HL-60 (cell line): ENCODE measurements at regions not wholly inside any gene's neighbourhood (a gene's known extent, or its start where the extent isn't known, plus 50 kb on each side); places are given as distances from the start of the nearest gene placed in this dataset.

Experiments
- DNase-seq, 2 experiments: peaks; one replicate each; pipeline ENCODE4 v3.0.0-alpha.2; 2010 to 2020; ENCODE audit warnings: low read depth in 1 of 2, low spot score in 1 of 2
- H3K27ac ChIP-seq: fragments of 250-450 bp; sonication (Bioruptor Pico); replicated peaks from 2 replicates; pipeline ENCODE4 v1.5.1; 2020; ENCODE audit warnings: mild to moderate bottlenecking, moderate library complexity
- H3K27me3 ChIP-seq: fragments of 250-450 bp; sonication (Bioruptor Pico); 2 replicates; pipeline ENCODE4 v1.5.1; 2021; ENCODE audit warnings: mild to moderate bottlenecking, moderate library complexity; ENCODE audit not compliant: insufficient read depth, poor library complexity, severe bottlenecking
- H3K4me3 ChIP-seq: replicated peaks from 2 replicates; pipeline ENCODE4 v1.5.1; 2011; ENCODE audit warnings: mild to moderate bottlenecking, control low read depth, low read length; ENCODE audit not compliant: insufficient read depth
- GABPA ChIP-seq: IDR thresholded peaks from 2 replicates; pipeline ENCODE4 v1.6.1; 2012; ENCODE audit warnings: low read depth
- POLR2AphosphoS5 ChIP-seq: IDR thresholded peaks from 2 replicates; pipeline ENCODE4 v1.6.1; 2012; ENCODE audit warnings: low read depth
- SPI1 ChIP-seq: IDR thresholded peaks from 2 replicates; pipeline ENCODE4 v1.6.1; 2012; ENCODE audit warnings: low read depth, mild to moderate bottlenecking, borderline replicate concordance
- TF ChIP-seq, protein P1 (sequence below): IDR thresholded peaks from 2 replicates; pipeline ENCODE4 v1.6.1; 2012; ENCODE audit warnings: low read depth; ENCODE audit not compliant: insufficient replicate concordance
- TF ChIP-seq, protein P2 (sequence below): IDR thresholded peaks from one replicate; pipeline ENCODE4 v1.5.1; 2011; ENCODE audit warnings: low read length, control low read depth, inconsistent platforms; ENCODE audit not compliant: insufficient read depth

DNA sequence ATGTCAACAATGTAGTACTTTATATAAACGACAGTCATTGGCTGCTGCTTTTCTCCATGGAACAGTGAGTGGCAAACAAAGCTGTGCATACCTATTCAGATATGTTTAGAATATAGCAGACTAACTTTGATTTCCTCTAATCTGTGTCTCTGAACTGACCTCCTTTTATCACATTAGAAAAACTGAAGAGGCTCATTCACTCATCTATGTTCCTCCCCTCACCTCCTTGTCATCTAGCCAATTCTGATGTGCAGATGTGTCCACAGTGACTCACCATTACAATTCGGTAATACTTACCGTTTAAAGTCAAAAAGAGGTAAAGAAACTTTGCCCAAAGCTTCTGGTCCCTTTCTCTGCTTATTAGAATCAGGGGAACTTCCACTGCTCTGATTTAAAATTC, 51.5 kb upstream of the RPS13 start:
- no peak for DNase-seq
- TF ChIP-seq GABPA = no peak
- no peak for TF ChIP-seq SPI1
- TF ChIP-seq, protein P1, sequence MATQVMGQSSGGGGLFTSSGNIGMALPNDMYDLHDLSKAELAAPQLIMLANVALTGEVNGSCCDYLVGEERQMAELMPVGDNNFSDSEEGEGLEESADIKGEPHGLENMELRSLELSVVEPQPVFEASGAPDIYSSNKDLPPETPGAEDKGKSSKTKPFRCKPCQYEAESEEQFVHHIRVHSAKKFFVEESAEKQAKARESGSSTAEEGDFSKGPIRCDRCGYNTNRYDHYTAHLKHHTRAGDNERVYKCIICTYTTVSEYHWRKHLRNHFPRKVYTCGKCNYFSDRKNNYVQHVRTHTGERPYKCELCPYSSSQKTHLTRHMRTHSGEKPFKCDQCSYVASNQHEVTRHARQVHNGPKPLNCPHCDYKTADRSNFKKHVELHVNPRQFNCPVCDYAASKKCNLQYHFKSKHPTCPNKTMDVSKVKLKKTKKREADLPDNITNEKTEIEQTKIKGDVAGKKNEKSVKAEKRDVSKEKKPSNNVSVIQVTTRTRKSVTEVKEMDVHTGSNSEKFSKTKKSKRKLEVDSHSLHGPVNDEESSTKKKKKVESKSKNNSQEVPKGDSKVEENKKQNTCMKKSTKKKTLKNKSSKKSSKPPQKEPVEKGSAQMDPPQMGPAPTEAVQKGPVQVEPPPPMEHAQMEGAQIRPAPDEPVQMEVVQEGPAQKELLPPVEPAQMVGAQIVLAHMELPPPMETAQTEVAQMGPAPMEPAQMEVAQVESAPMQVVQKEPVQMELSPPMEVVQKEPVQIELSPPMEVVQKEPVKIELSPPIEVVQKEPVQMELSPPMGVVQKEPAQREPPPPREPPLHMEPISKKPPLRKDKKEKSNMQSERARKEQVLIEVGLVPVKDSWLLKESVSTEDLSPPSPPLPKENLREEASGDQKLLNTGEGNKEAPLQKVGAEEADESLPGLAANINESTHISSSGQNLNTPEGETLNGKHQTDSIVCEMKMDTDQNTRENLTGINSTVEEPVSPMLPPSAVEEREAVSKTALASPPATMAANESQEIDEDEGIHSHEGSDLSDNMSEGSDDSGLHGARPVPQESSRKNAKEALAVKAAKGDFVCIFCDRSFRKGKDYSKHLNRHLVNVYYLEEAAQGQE = no peak
- no peak for TF ChIP-seq POLR2AphosphoS5
- TF ChIP-seq, protein P2, sequence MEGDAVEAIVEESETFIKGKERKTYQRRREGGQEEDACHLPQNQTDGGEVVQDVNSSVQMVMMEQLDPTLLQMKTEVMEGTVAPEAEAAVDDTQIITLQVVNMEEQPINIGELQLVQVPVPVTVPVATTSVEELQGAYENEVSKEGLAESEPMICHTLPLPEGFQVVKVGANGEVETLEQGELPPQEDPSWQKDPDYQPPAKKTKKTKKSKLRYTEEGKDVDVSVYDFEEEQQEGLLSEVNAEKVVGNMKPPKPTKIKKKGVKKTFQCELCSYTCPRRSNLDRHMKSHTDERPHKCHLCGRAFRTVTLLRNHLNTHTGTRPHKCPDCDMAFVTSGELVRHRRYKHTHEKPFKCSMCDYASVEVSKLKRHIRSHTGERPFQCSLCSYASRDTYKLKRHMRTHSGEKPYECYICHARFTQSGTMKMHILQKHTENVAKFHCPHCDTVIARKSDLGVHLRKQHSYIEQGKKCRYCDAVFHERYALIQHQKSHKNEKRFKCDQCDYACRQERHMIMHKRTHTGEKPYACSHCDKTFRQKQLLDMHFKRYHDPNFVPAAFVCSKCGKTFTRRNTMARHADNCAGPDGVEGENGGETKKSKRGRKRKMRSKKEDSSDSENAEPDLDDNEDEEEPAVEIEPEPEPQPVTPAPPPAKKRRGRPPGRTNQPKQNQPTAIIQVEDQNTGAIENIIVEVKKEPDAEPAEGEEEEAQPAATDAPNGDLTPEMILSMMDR = no peak
- H3K4me3 ChIP-seq = no peak overlapping the region
- no peak overlapping the region for H3K27ac ChIP-seq
- no peaks in the 10 kb centered on the region for H3K27me3 ChIP-seq
